ENCODE measurements at regions not wholly inside any gene's neighbourhood (a gene's known extent, or its start where the extent isn't known, plus 50 kb on each side); places are given as distances from the start of the nearest gene placed in this dataset.
"Not testable (repeated sequence)": the region's sequence is repeated elsewhere in the genome, so short reads cannot be mapped to it uniquely, and the experiment has no call there.

DNA sequence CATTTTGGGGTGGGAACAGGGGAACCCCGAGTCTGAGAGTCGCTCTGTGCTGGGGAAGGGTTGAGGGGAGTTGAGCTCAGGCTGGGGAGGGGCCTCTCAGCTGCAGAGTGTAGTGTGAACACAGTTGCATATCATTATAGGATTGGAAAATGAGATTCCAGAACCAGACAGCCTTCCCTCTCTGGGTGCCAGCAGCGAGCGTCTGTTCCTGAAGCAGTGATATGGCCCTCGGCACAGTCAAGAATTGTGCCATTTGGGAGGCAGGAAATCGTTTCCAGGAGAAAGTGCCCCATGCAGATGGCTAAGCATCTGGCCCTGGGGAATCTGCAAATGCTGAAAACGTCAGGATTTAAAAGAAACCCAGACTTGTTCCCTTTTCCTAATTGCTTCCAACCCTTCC is 70.4 kb upstream of the SFSWAP start:
- no peak overlapping the region for H3K27ac ChIP-seq
- in situ Hi-C loops (cut with HindIII; ENCODE audit: low pct_ligation_motif_present, low sequenced_read_pairs), result no loop called here
- no peak for DNase-seq
- H3K27me3 ChIP-seq (replicated peaks), result no peaks in the 10 kb centered on the region
- TF ChIP-seq, protein P1, sequence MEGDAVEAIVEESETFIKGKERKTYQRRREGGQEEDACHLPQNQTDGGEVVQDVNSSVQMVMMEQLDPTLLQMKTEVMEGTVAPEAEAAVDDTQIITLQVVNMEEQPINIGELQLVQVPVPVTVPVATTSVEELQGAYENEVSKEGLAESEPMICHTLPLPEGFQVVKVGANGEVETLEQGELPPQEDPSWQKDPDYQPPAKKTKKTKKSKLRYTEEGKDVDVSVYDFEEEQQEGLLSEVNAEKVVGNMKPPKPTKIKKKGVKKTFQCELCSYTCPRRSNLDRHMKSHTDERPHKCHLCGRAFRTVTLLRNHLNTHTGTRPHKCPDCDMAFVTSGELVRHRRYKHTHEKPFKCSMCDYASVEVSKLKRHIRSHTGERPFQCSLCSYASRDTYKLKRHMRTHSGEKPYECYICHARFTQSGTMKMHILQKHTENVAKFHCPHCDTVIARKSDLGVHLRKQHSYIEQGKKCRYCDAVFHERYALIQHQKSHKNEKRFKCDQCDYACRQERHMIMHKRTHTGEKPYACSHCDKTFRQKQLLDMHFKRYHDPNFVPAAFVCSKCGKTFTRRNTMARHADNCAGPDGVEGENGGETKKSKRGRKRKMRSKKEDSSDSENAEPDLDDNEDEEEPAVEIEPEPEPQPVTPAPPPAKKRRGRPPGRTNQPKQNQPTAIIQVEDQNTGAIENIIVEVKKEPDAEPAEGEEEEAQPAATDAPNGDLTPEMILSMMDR (IDR thresholded peaks at IDR 0.05; ENCODE audit: low read depth, low read length, missing control alignments), result no peak
- no peak overlapping the region for H3K4me3 ChIP-seq (ENCODE audit: low read depth, low read length)
- H3K36me3 ChIP-seq (replicated peaks), result no peaks in the 10 kb centered on the region

DNA sequence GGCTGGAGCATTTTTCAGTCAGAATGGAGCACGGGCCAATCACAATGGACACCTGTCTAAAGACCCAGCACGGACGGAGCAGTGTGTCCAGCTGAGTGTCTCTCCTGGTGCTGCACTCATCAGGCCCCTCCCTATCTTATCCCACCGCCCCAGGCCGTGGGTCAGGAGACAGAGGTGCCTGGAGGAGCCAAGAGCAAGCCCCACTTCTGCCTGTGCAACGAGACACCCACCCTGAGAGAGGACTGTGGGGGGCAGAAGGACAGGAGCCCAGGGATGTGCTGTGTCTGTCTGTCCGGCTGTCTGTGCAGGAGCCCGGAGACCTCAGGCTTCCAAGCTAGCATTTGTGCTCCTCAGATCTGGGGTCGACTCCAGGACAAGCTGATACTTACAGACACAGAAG is 69.6 kb upstream of the SFSWAP start:
- no peaks in the 10 kb centered on the region for H3K27me3 ChIP-seq (replicated peaks)
- DNase-seq, result no peak
- no peak overlapping the region for H3K27ac ChIP-seq
- no peak overlapping the region for H3K4me3 ChIP-seq (ENCODE audit: low read depth, low read length)
- TF ChIP-seq, protein P1 (IDR thresholded peaks at IDR 0.05; ENCODE audit: low read depth, low read length, missing control alignments), result no peak
- H3K36me3 ChIP-seq (replicated peaks), result no peaks in the 10 kb centered on the region
- in situ Hi-C loops (cut with HindIII; ENCODE audit: low pct_ligation_motif_present, low sequenced_read_pairs), result no loop called here

DNA sequence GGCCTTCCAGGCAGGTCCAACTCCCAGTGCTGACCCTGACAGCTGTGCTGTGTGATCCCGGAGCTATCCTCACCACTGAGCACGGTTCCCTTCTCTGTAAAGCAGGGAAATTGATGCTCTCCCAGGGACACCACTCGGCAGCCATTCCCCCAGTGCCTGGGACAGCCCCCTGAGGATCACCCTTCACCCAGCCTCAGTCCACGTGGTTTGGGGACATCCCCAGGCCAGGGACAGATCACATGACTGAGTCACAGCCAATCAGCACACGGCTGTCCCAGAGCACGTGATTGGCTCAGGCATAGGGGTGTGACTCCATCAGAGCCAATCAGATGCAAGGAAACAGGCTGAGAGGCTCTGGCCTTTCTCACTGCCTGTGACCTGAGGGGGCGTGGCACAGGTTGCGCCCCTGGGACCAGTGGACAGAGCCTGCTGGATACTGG is 68.8 kb upstream of the SFSWAP start:
- Histone ChIP-seq H3K27ac (no peak overlapping the region), H3K36me3 (replicated peaks) (no peaks in the 10 kb centered on the region), H3K4me3 (ENCODE audit: low read depth, low read length) (no peak overlapping the region), H3K27me3 (replicated peaks) (no peaks in the 10 kb centered on the region)
- no peak for DNase-seq
- in situ Hi-C loops (cut with HindIII; ENCODE audit: low pct_ligation_motif_present, low sequenced_read_pairs), result no loop called here
- TF ChIP-seq, protein P1 (IDR thresholded peaks at IDR 0.05; ENCODE audit: low read depth, low read length, missing control alignments), result no peak

DNA sequence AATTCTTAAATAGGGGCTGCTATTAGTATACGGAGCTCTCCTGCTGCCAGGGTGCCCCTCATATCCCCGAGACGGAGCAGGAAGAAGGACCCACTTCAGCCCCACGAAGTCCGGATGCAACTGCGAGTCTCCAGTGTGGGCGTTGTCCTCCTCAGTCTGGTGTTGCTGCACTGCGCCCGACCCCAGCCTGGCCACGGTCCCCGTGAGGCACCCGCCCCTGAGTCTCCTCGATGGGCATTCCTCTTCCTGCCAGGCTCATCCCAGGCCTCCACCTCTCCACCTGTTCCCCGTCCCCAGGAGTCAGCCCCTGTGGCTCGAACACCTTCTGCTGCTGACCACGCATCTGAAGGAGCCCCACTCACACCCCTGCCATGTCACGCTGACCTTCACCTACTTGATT is 68.1 kb upstream of the SFSWAP start:
- no peak for DNase-seq
- Histone ChIP-seq H3K4me3 (ENCODE audit: low read depth, low read length) (no peak overlapping the region), H3K27ac (no peak overlapping the region), H3K36me3 (replicated peaks) (no peaks in the 10 kb centered on the region), H3K27me3 (replicated peaks) (no peaks in the 10 kb centered on the region)
- TF ChIP-seq, protein P1 (IDR thresholded peaks at IDR 0.05; ENCODE audit: low read depth, low read length, missing control alignments), result no peak
- in situ Hi-C loops (cut with HindIII; ENCODE audit: low pct_ligation_motif_present, low sequenced_read_pairs), result no loop called here

DNA sequence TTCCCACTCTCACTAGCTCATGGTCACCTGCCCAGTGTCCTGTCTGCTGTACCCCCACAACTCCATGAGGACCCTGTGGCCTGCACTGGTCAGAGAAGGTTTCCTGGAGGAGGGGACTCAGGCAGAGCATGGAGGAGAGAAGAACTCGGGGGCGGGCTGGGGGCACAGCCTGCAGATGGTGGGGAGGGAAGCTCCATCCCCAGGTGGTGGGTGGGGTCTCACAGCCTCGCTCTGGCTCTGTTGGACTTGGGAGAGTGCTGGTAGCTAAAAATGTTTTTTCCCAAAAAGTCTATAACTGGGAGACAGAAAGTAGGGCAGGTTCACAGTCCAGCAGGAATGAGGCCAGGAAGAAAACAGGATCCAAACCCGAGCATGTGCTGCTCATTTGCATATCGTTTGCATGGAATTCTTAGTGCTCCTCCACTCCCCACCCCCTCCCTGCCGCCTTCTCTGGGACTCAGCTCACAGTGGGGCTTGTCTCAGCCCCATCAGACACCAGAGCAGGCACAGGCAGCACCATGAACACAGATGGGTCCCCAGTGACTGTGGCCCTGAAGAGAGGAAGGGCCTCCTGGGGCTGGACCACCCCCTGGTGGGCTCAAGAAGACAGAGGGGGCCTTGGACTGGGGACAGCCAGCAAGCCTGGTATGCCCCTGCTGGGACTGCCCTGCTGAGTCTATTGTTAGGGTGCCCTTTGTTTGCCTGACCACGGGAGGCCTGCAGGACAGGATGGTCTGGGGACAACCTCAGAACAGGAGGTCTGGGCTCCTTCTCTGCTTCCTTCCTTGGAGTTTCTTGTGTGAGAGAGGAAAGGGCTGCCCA is 67.0 kb upstream of the SFSWAP start:
- Histone ChIP-seq H3K27ac (no peak overlapping the region), H3K36me3 (replicated peaks) (no peaks in the 10 kb centered on the region), H3K27me3 (replicated peaks) (no peaks in the 10 kb centered on the region), H3K4me3 (ENCODE audit: low read depth, low read length) (no peak overlapping the region)
- TF ChIP-seq, protein P1 (IDR thresholded peaks at IDR 0.05; ENCODE audit: low read depth, low read length, missing control alignments), result no peak
- in situ Hi-C loops (cut with HindIII; ENCODE audit: low pct_ligation_motif_present, low sequenced_read_pairs), result no loop called here
- no peak for DNase-seq

DNA sequence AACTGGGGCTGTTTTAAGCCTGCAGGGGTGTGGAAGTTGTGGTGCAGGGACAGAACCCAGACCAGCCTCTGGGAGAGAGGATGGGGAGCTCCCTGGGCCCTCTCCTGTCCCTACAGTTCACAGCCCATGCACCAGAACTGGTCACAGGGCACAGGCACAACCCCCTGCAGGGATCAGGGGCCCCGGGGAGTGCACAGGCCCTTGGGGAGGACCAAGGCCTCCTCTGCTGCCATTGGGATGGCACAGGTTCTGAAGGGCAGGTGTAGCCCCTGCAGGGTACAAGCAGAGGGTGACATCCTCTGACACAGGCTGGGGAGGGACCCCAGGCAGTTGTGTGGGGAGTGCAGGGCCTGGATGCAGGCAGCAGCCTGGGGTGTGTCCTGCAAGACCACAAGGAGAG is 66.4 kb upstream of the SFSWAP start:
- no peak for DNase-seq
- TF ChIP-seq, protein P1 (IDR thresholded peaks at IDR 0.05; ENCODE audit: low read depth, low read length, missing control alignments), result no peak
- Histone ChIP-seq H3K27ac (no peak overlapping the region), H3K4me3 (ENCODE audit: low read depth, low read length) (no peak overlapping the region), H3K27me3 (replicated peaks) (no peaks in the 10 kb centered on the region), H3K36me3 (replicated peaks) (no peaks in the 10 kb centered on the region)
- in situ Hi-C loops (cut with HindIII; ENCODE audit: low pct_ligation_motif_present, low sequenced_read_pairs), result no loop called here

DNA sequence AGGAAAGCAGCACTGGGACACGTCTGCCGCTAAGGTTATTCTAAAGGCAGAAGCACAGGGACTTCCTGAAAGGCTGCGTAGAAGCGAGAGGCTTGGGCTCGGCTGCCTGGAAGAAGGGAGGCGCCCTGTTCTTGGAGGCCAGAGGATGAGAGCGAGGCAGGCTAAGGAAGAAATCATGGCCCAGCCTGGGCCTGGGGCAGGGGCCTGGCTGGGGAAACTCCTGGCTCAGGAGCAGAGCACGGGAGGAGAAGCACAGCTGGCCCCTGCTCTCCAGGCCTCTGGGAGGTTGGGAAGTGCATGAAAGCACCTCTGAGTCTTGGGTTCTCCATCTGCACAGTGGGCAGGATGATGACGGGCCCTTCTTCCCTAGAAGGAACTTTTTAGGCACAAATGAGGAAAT is 66.0 kb upstream of the SFSWAP start:
- H3K27me3 ChIP-seq (replicated peaks); H3K36me3 ChIP-seq (replicated peaks); H3K4me3 ChIP-seq (ENCODE audit: low read depth, low read length); DNase-seq; in situ Hi-C loops (cut with HindIII; ENCODE audit: low pct_ligation_motif_present, low sequenced_read_pairs); H3K27ac ChIP-seq: not testable (repeated sequence)

DNA sequence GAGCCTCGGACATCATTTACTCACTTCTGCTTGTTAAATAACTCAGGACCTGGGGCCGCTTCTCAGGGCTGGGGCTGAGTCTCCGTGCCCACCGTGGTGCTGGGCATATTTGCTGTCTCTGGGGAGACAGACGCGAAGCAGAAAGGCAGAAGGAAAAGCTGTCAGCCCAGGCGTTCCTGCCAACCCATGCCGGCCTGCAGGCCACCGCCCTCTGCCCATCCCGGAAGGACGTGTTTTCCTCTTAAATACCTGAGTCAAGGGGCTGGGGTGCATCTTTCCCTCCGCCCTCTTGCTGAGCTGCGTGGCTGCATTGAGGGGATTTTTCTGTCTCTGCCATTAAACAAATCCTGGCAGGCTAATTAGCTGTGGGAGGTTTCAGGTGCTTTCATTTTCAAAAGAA is 65.3 kb upstream of the SFSWAP start:
- H3K27ac ChIP-seq; H3K27me3 ChIP-seq (replicated peaks); H3K36me3 ChIP-seq (replicated peaks); H3K4me3 ChIP-seq (ENCODE audit: low read depth, low read length); in situ Hi-C loops (cut with HindIII; ENCODE audit: low pct_ligation_motif_present, low sequenced_read_pairs); DNase-seq: not testable (repeated sequence)

All from brain microvascular endothelial cell (primary cell).